Nucleus accumbens (tissue), 56 donors: ENCODE measurements at regions not wholly inside any gene's neighbourhood (a gene's known extent, or its start where the extent isn't known, plus 50 kb on each side); places are given as distances from the start of the nearest gene placed in this dataset.
"Not testable (repeated sequence)": the region's sequence is repeated elsewhere in the genome, so short reads cannot be mapped to it uniquely, and the experiment has no call there.

Experiments used
- DNase-seq, 56 donors: peaks; one replicate each; lab custom pipeline; 2025; lab: John Stamatoyannopoulos, UW

- DNase-seq, result not testable (repeated sequence)
Measured at GRCh38 chr2:89199453-89200246, 508.2 kb downstream of the RPIA start.

- DNase-seq, result not testable (repeated sequence)
Measured at GRCh38 chr2:89200247-89200527, 508.7 kb downstream of the RPIA start.

GRCh38 chr2:89202518-89202917 is 511.0 kb downstream of the RPIA start:
- DNase-seq, result not testable (repeated sequence)

- DNase-seq, result peak in 6 of 56 donors; percentile 5 to 31 (median 16)
Measured at GRCh38 chr2:89205153-89205552, 513.7 kb downstream of the RPIA start.

- DNase-seq, result peak in 7 of 56 donors; percentile 4 to 27 (median 6)
Measured at GRCh38 chr2:89208144-89208932, 516.9 kb downstream of the RPIA start.

GRCh38 chr2:89213151-89213550 is 521.7 kb downstream of the RPIA start:
- peak in 3 of 56 donors; percentile 5 to 11 (median 9) for DNase-seq

GRCh38 chr2:89213811-89214210 is 522.3 kb downstream of the RPIA start:
- not testable (repeated sequence) for DNase-seq

- DNase-seq, result not testable (repeated sequence)
Measured at GRCh38 chr2:89221474-89221873, 530.0 kb downstream of the RPIA start.

- not testable (repeated sequence) for DNase-seq
Measured at GRCh38 chr2:89222063-89222732, 530.7 kb downstream of the RPIA start.

- DNase-seq, result not testable (repeated sequence)
Measured at GRCh38 chr2:89224803-89225202, 533.3 kb downstream of the RPIA start.

GRCh38 chr2:89229979-89230378 is 538.5 kb downstream of the RPIA start:
- DNase-seq, result not testable (repeated sequence)

- not testable (repeated sequence) for DNase-seq
Measured at GRCh38 chr2:89231241-89231640, 539.8 kb downstream of the RPIA start.

- not testable (repeated sequence) for DNase-seq
Measured at GRCh38 chr2:89233931-89234330, 542.5 kb downstream of the RPIA start.

GRCh38 chr2:89234818-89235466 is 543.5 kb downstream of the RPIA start:
- not testable (repeated sequence) for DNase-seq

- not testable (repeated sequence) for DNase-seq
Measured at GRCh38 chr2:89236832-89237450, 545.5 kb downstream of the RPIA start.

- not testable (repeated sequence) for DNase-seq
Measured at GRCh38 chr2:89237783-89238182, 546.3 kb downstream of the RPIA start.

- DNase-seq, result not testable (repeated sequence)
Measured at GRCh38 chr2:89243114-89243700, 551.7 kb downstream of the RPIA start.

GRCh38 chr2:89244407-89244806 is 552.9 kb downstream of the RPIA start:
- DNase-seq, result not testable (repeated sequence)

GRCh38 chr2:89245478-89245877 is 554.0 kb downstream of the RPIA start:
- DNase-seq, result not testable (repeated sequence)

- not testable (repeated sequence) for DNase-seq
Measured at GRCh38 chr2:89246027-89246426, 554.6 kb downstream of the RPIA start.
